ENCODE measurements at regions not wholly inside any gene's neighbourhood (a gene's known extent, or its start where the extent isn't known, plus 50 kb on each side); places are given as distances from the start of the nearest gene placed in this dataset.

DNA sequence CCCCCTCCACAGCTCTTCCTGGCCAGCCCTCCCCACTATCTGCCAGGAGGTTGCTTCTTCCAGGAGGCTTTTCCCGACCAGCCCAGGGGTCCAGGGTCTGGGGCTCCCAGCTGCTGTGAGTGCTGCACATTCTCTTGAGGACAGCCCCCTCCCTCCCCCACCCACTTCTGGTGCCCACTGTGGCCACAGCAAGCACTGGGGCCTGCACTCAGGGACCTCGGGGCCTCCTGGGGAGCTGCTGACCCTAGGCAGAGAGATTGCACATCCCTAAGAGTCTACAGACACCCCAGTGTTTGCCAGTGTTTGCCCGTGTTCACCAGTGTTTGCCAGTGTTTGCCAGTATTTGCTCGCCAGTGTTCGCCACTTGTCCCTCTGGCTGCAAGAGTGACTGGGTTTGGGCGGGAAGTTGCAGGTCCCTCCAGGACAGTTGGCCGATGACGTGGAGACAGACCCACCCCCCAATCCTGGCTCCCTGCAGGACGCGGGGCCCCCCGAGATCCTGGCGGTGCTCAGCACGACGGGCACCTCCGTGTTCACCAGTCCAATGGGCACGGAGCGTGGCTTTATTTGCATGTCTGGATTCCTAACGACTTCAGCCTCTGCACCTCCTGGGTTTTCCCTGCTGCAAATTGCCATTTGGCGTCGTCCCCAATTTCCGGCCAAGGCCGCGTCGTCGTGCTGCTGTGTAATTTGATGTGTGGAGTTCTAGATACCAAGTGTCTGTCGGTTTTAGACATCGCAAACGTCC, 87.5 kb upstream of the NKX1-1 start:
- no peak for DNase-seq

DNA sequence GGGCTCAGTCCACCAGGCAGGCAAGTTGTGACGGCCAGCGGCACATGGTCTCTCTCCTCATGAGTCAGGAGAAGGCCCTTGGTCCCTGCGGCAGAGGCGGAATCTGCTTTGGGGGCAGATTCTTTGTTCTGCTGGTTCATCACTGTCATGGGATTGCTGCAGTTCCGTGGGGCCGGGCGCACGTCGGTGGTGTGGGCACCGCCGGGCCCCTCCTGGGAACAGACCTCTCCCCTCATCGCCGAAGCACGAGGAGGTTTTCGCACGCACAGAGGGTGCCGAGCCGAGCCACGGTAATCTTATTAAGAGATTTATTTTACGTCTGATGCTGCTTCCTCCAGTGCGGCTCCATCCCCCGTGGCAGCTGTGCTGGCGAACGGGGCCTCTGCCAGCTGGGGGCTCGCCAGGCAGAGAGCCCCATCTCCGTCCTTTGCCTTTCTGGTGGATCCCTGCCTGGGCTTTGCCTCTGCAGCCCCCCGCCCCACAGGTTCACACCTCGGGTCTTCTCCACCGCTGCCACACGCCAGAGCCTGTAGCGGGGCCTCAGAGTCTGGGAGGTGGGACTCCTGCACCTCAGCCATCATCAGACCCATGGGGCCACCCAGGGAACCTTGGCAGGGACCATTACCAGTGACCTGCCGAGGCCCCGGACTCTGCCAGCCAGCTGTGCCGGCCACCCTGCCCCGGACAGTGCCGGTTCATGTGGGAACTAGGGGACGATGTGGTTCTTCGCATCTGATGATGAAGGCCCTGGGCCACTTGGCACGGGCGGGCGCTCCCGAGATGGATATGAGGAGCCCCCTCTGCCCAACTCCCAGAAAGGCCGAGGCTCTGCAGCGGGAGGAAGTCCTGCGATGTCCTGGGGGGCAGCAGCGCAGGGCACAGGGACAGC, 86.7 kb upstream of the NKX1-1 start:
- no peak for DNase-seq

DNA sequence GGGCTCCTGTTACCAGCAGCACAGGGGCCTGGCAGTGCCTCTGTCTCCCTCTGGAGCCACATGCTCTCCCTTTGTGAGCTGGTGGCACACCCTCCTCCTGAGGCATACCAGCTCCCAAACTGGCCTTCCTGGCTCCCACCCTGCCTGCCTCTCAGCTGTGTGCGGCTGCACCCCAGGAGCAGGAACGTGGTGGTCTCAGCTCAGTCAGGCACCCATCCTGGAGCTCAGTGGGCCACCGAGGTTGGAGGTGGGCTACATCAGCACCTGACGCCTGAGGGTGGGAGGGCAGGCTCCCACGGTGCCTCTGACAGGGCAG, 85.9 kb upstream of the NKX1-1 start:
- DNase-seq = no peak

DNA sequence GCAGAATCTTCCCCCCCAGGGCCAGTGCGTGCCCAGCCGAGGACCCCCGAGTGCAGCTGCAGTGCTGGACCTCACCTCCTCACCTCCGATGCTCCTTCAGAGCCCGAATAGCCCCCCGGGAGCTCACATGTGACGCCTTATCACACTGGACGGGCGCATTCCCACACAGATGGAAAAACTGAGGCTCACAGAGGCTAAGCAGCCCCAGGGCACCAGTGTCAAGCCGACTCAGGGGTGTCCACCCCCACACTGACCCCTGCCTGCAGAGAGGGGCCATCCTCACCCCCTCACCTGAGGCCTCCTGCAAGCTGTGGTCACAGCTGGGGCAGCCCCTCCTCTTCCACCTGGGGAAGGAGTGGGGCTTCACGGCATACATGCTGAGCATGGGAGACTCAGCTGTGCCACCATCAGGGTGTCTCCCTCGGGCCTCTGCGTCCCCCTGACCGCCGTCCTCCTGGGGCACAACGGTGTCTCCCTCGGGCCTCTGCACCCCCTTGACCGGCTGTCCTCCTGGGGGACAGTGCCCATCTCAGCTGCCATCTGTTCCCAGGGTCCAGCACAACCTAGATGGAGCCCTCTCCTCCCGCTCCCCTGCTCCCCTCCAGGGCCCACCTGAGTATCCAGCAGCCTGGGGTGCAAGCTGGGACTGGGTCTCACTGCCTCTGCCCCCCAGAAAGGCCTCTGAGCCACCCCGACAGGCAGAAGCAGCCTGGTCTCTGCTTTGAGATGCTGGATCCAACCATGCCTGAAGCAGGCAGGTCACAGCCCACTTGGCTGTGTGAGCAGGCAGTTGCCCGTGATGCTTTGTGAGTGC, 85.3 kb upstream of the NKX1-1 start:
- DNase-seq = no peak

DNA sequence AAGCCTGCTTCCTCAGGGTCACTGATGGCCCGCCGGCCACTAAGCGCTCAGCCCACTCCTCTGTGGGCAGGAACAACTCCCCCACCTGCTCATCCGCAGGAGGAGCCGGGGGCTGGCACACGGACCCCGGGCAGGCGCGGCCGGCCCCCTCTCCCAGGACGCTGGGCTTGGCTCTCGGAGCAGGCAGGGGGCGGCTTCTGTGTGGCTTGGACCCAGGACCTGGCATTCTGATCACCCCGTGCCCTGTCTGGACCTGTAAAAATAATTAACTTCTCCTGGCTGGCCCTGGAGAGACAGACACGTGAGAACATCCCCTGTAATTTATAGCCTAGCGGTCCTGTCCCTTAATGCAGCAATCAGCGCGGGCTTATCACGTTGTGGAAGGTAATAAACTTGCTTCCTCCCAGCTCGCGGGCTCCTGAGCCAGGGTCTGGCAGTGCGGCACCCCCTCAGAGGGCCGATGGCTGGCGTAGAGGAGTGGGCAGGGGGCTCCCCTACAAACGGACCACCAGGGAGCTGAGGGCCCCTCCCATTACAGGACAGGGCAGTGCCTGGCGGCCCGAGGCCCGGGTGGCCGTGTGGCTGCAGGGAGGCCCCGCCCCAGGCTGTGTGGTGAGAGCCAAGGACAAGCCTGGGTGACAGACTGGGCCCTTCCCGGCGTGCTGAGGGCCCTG, 84.5 kb upstream of the NKX1-1 start:
- DNase-seq = no peak

DNA sequence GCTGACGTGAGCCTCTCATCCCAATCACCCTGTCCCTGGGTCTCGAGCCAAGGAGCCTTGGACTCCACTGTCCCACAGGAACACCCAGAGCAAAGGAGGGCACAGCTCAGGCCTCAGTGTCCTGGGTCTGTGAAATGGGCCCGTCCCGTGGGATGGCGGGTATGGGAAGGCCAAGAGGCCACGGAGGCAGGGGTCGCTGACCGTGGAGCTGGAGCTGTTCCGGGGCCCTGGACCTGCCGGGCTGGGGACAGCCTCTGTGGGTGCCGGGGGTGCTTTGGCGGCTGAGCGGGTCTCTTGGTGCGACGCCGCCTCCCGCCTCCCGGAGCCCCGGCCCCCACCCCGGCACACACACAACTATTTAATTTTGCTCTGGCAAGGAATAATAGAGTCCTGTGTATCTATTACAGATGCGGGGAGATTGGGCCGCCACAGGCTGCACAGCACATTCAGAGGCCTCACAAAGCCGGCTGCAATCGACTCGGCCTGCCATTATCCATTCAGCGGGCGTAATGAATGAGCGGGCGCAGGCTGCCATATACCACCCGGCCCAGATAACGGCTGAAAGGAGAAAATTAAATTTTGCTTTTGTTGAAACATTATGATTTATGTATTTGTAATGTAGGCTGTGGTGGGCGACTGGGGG, 83.9 kb upstream of the NKX1-1 start:
- no peak for DNase-seq

DNA sequence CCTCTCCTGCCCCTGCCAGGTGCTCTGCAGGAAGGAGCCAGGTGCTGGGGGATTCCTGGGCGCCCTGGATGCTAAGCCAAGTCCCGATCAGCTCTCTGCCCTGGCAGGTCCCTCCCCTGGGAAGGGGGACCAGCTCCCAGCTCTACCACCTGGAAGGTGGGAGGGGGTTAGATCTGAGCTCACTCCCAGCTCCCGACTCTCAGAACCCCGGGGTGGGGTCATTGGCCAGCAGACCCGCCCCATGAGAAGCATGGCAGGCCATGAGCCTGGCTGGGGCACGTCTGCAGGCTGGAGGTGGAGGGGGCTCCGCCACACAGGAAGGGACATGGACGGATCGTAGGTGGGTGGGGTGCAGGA, 83.4 kb upstream of the NKX1-1 start:
- no peak for DNase-seq

DNA sequence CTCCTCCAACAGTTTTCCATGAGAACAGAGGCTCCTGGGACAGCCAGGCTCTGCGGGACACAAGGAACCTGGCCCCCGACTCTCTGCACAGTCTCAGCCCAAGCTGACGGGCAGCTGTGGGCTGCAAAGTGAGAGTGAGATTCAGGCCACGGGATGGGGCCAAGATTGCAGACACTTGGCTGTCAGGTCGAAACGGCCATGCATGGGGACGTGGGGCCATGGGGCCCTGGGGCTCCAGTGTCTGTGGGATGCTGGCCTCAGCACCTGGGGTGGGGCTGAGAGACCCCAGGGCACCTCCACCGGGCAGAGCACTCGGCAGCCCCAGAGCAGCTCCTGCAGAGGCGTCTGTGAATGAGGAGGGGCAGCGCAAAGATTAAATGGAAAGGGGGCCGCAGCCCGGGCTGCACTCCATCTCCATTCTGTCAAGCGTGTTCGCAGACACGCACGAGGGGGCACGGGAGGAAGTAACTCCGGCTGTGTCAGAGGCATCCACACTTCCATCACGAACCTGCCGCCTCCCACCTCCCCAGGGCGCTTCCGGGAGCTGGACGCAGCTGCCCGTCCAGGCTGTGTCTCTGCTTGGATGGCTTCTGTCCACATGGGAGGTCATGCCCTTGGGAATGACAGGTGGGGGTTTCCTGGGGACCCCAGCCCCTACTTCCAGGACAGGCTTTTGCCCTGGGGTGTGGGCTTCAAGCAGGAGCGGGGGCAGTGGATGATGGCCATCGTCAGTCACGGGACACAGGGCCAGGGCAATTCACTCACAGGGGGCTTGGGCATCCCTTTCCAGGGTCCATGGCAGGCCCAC, 82.8 kb upstream of the NKX1-1 start:
- DNase-seq = no peak

DNA sequence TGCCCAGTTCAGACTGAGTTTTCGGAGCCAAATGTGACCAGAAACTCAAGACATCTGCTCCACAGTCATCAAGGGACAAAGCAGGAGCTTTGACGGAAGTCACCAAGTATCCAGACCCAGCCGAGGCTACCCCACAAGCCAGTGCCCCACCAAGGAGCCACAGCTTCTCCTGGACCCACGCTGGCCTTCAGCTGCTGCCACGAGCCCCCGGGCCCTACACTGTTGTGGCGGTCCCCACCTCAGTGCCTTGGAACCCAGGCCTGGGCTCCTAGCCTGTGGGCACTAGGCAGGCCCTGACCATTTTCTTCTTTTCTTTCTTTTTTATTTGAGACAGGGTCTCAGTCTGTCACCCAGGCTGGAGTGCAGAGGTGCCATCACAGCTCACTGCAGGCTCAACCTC, 82.1 kb upstream of the NKX1-1 start:
- DNase-seq = no peak

DNA sequence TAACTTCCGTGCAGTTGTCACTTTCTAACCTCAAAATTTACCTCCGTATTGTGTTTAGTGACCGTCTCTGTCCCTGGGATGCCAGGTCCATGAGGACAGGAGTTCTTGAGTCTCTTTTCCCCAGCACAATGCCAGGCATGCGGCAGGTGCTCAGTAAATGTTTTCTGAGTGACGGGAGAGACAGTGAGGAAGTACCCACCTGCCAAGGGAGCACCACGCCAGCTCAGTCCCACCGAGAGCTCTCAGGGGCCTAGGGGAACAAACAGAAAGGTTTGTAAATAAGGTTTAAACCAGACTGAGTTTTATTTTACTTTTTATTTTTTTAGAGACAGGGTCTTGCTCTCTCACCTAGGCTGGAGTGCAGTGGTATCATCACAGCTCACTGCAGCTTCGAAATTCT, 81.5 kb upstream of the NKX1-1 start:
- DNase-seq = no peak

DNA sequence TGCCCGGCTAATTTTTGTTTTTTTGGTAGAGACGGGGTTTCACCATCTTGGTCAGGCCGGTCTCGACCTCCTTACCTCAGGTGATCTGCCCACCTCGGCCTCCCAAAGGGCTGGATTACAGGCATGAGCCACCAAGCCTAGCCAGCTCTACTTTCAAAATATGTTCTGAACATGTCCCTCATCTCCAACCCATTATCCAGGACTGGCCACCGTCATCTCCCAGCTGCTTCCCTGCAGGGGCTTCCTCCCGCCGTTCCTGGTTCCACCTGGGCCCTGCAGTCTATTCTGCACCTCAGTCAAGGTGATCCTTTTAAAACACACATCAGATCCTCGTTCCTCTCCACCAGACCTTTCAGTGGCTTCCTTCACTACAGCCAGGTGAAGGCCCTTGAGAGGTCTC, 80.9 kb upstream of the NKX1-1 start:
- no peak for DNase-seq

DNA sequence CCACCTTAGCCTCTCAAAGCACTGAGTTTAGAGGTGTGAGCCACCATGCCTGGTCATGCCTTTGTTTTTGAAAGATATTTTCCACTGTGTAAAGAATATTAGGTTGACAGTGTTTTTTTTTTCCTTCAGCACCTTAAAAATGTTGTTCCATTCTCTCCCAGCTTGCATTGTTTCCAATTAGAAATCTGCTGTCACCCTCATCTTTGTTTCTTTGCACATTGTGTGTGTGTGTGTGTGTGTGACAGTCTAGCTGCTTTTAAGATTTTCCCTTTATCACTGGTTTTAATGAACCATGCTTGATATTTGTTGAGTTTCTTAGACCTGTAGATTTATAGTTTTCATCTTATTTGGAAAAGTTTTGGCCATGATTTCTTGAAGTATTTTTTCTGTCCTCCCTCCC, 79.0 kb upstream of the NKX1-1 start:
- no peak for DNase-seq

DNA sequence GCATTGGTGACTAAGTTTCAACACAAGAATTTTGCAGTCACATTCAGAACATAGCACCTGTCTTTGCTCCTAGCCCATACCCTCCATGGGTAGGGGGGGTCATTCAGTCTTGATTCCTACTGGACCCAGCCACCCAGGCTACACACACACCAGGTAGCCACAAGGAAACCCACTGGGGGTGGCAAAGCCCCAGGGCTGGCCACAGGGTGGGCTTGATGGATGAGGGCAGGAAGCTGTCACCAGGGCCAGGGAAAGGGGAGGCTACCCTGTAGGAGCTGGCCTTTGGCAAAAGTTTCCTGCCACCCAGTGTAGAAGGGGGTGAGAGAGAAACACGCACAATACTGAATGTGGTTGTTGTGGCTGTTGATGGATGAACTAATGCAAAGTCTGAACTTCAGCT, 74.5 kb upstream of the NKX1-1 start:
- no peak for DNase-seq

DNA sequence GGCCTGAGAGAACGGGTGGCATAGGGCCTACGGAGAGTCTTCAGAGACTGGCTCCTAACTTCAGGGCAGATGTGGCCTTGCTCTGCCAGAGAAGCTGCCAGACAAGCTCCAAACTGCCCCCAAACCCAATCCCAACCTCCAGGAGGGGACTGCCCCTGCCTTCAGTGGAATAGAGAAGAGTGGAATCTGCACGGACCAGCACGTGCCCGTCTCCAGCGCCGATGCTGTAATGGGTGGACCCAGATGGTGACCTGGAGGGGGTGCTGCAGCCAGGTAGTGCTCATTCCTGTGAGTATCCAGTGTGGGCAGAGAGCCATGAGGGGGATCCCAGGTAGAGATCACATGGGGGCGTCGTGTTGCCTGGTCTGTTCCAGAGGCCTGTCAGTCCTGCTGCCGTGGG, 73.2 kb upstream of the NKX1-1 start:
- no peak for DNase-seq

DNA sequence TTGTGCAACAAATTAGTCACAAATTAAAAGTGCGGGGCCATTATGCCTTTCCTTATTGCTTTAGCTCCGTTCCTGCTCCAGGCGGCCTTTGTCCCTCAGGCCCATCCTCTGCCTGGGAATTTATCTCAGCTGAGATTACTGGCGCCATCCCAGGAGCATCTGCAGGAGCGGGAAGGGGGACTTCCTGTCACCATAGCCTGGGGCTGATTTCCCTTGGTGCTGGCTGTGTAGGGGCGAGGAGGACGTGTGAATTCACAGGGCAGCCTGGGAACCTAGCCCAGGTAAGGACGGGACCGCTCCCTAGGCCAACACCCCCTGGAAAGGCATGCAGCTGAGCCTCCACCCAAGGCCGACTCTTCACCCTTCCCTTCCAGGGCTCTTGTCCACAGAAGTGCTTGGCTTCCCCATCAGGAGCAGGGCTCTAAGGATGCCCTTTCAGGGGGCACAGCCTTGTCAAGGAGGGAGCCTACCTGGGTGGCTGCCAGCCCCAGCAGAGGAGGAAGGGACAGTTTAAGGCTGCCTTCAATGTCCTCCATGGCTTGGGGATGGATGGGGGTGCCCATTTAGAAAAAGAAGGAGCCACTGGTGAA, 72.6 kb upstream of the NKX1-1 start:
- no peak for DNase-seq

DNA sequence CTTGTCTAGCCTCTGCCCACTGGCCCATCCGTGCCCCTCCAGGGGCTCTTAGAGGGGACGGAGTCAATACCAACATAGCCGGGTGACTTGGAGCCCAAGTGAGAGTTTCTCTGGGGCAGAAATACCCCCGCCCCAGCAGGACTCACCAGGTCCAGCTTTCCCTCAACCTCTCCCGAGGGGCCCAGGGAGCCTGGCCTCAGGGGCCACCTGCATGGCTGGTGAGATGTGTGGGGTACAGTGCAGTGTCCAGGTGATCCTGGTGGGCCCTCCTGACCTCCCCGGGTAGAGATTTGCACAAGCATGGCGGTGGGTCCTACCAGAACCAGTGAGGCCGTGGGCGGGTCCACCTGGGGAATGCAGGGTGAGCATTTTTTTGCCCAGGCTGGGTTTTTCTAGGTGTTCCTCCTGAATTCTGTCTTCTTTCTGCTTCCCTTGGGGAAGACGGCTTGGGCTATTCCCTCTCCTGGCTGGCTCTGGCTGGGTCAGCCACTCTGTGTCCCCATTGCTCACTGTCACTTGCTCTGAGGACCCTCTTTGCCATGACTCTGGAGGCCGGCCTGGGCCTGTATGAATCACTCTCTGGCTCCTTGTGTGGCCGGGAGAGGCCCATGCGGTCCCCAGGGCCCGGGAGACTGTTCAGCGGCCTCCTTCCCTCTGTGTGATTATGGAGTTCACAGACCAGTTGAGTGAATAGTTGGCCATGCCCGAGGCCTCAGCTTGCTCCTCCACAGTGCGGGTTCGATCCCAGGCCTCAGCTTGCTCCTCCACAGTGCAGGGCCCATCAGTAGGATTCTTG, 71.0 kb upstream of the NKX1-1 start:
- no peak for DNase-seq

DNA sequence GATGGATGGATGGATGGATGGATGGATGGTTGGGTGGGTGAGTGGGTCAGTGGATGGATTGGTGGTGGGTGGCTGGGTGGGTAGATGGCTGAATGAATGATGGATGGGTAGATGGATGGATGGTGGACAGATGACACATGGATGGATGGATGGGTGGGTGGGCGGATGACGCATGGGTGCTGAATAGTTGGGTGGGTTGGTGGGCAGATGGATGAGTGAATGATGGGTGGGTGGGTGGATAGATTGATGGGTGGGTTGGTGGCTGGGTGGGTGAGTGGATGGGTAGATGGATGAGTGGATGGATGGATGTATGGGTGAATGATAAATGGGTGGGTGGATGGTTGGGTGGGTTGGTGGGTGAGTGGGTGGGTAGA, 69.9 kb upstream of the NKX1-1 start:
- no peak for DNase-seq

DNA sequence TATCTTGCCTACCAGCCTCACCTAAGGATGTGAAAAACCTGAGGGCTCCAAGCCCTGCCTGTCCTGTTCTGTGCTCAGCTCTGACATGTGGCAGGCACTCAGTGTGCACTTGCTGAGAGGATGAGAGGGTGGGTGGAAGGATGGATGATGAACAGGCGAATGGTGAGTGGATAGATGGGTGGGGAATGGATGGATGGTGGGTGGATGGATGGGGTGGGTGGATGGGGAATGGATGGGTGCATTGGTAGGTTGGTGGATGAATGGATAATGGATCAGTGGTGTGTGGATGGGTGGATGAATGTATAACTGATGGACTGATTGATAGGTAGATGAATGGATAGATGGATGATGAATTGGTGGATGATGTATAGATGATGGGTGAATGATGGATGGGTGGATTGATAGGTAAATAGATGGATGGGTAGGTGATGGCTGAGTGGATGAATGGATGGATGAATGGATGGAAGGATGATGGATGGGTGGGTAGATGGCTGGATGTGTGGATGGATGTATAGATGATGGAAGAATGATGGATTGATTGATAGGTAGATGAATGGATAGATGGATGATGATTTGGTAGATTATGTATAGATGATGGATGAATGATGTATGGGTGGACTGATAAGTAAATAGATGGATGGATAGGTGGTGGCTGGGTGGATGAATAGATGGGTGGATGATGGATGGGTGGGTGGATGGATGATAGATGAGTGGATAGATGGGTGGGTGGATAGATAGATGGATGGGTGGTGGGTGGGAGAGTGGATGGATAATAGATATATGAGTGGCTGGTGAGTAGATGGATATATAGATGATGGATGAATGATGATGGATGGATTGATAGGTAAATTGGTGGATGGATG, 69.3 kb upstream of the NKX1-1 start:
- DNase-seq = no peak
